PC-3 (cell line): ENCODE measurements at regions not wholly inside any gene's neighbourhood (a gene's known extent, or its start where the extent isn't known, plus 50 kb on each side); places are given as distances from the start of the nearest gene placed in this dataset.

Experiments
- ATAC-seq: fragments of 200-7000 bp; cut with Tn5 transposase; 2 replicates; pipeline ENCODE4 v1.9.1; 2020; ENCODE audit warnings: mild to moderate bottlenecking, moderate library complexity
- BruUV-seq: library from RNA; stranded (reverse); fragments of 400-500 nt; replicated peaks from 2 replicates; lab custom pipeline; 2021; lab: Mats Ljungman, UMichigan
- CTCF ChIA-PET: fragments of 300-600 bp; sonication (Branson Sonifier 250); formaldehyde crosslinking; loops from one replicate; lab custom pipeline; 2022; ENCODE audit warnings: antibody characterized with exemption; lab: Charles Lee
- POLR2A ChIA-PET: fragments of 300-600 bp; sonication (Branson Sonifier 250); formaldehyde crosslinking; loops from one replicate; lab custom pipeline; 2022; ENCODE audit warnings: antibody characterized with exemption; ENCODE audit not compliant: unreplicated experiment; lab: Charles Lee
- DNase-seq: peaks from one replicate; pipeline ENCODE4 v3.0.0-alpha.2; 2015
- H2AFZ ChIP-seq: fragments of 300-600 bp; sonication (generic); 2 replicates; pipeline ENCODE4 v1.6.0; 2016; ENCODE audit warnings: antibody characterized with exemption, low read length
- H3F3A ChIP-seq: fragments of 300-600 bp; sonication (generic); one replicate; pipeline ENCODE4 v1.6.0; 2017; ENCODE audit warnings: antibody characterized with exemption, low read length, control low read depth, mild to moderate bottlenecking; ENCODE audit not compliant: unreplicated experiment
- H3K27ac ChIP-seq: fragments of 300-600 bp; sonication (generic); 2 replicates; pipeline ENCODE4 v1.5.1; 2016; ENCODE audit warnings: mild to moderate bottlenecking, low read length
- H3K27me3 ChIP-seq: fragments of 300-600 bp; sonication (generic); 2 replicates; pipeline ENCODE4 v1.6.1; 2016; ENCODE audit warnings: low read length, mixed read lengths
- H3K36me3 ChIP-seq: fragments of 300-600 bp; sonication (generic); 2 replicates; pipeline ENCODE4 v1.6.1; 2016; ENCODE audit warnings: low read depth, mixed run types, low read length, mixed read lengths
- H3K4me1 ChIP-seq: fragments of 300-600 bp; sonication (generic); 2 replicates; pipeline ENCODE4 v1.5.1; 2016; ENCODE audit warnings: low read length; ENCODE audit not compliant: insufficient read depth
- H3K4me2 ChIP-seq: fragments of 300-600 bp; sonication (generic); 2 replicates; pipeline ENCODE4 v1.6.0; 2016; ENCODE audit warnings: low read length
- H3K4me3 ChIP-seq: fragments of 300-600 bp; sonication (generic); 2 replicates; pipeline ENCODE4 v1.5.1; 2016; ENCODE audit warnings: mild to moderate bottlenecking, low read length, mixed read lengths
- H3K79me2 ChIP-seq: fragments of 300-600 bp; sonication (generic); 2 replicates; pipeline ENCODE4 v1.6.1; 2017; ENCODE audit warnings: low read length, mixed read lengths
- H3K9ac ChIP-seq: fragments of 300-600 bp; sonication (generic); 2 replicates; pipeline ENCODE4 v1.6.0; 2016; ENCODE audit warnings: mild to moderate bottlenecking, low read length
- H3K9me2 ChIP-seq: fragments of 300-600 bp; sonication (generic); replicated peaks from 2 replicates; pipeline ENCODE4 v1.6.1; 2016; ENCODE audit warnings: mixed run types, low read length, mixed read lengths
- H3K9me3 ChIP-seq: fragments of 300-600 bp; sonication (generic); 2 replicates; pipeline ENCODE4 v1.6.1; 2016; ENCODE audit warnings: low read length, mixed read lengths
- H4K20me1 ChIP-seq: fragments of 300-600 bp; sonication (generic); 2 replicates; pipeline ENCODE4 v1.6.1; 2016; ENCODE audit warnings: low read length, mixed read lengths
- CTCF ChIP-seq: fragments of 300-600 bp; sonication (generic); conservative IDR thresholded peaks from 2 replicates; pipeline ENCODE4 v1.5.1; 2017; ENCODE audit warnings: antibody characterized with exemption, low read depth, mild to moderate bottlenecking, low read length
- EZH2 ChIP-seq: fragments of 300-600 bp; sonication (generic); IDR thresholded peaks from one replicate; pipeline ENCODE4 v1.6.1; 2017; ENCODE audit warnings: antibody characterized with exemption, mild to moderate bottlenecking, low read length; ENCODE audit not compliant: unreplicated experiment
- EZH2phosphoT487 ChIP-seq: fragments of 300-600 bp; sonication (generic); IDR thresholded peaks from 2 replicates; pipeline ENCODE4 v1.6.1; 2018; ENCODE audit warnings: mild to moderate bottlenecking, antibody characterized with exemption, low read length, borderline replicate concordance
- intact Hi-C: fragments of 100-400 bp; cut with micrococcal nuclease; formaldehyde crosslinking; loops from 2 replicates; pipeline ENCODE4 v1.9.0; 2023

- H3K36me3 ChIP-seq = no peaks in the 10 kb centered on the region
- H3K9ac ChIP-seq = no peak overlapping the region
- ChIA-PET POLR2A (no interaction called here), CTCF (no interaction called here)
- H2AFZ ChIP-seq = no peak overlapping the region
- DNase-seq (no peak), ATAC-seq (no peak)
- intact Hi-C loops = no loop called here
- no peak overlapping the region for H3K4me2 ChIP-seq
- BruUV-seq = no TSS peak
- no peaks in the 10 kb centered on the region for H3F3A ChIP-seq
- no peaks in the 10 kb centered on the region for H3K27me3 ChIP-seq
- H3K27ac ChIP-seq = no peak overlapping the region
- H3K9me2 ChIP-seq = no peaks in the 10 kb centered on the region
- no peaks in the 10 kb centered on the region for H3K79me2 ChIP-seq
- no peaks in the 10 kb centered on the region for H3K9me3 ChIP-seq
- H3K4me3 ChIP-seq = no peak overlapping the region
- no peaks in the 10 kb centered on the region for H4K20me1 ChIP-seq
- H3K4me1 ChIP-seq = no peaks in the 10 kb centered on the region
- TF ChIP-seq EZH2phosphoT487 = no peak
- TF ChIP-seq CTCF = no peak
- no peak for TF ChIP-seq EZH2
Measured at GRCh38 chr5:124133406-124133805, 613.0 kb downstream of the ZNF608 start.

GRCh38 chr5:124132843-124133242 is 613.6 kb downstream of the ZNF608 start:
- no peaks in the 10 kb centered on the region for H3K79me2 ChIP-seq
- H4K20me1 ChIP-seq = no peaks in the 10 kb centered on the region
- no peak for ATAC-seq
- no peak overlapping the region for H3K4me2 ChIP-seq
- no peaks in the 10 kb centered on the region for H3K9me3 ChIP-seq
- no peak overlapping the region for H3K9ac ChIP-seq
- POLR2A ChIA-PET = no interaction called here
- H3F3A ChIP-seq = no peaks in the 10 kb centered on the region
- DNase-seq = no peak
- CTCF ChIA-PET = no interaction called here
- no peaks in the 10 kb centered on the region for H3K36me3 ChIP-seq
- no peaks in the 10 kb centered on the region for H3K4me1 ChIP-seq
- H3K4me3 ChIP-seq = no peak overlapping the region
- no peaks in the 10 kb centered on the region for H3K9me2 ChIP-seq
- TF ChIP-seq EZH2phosphoT487 = no peak
- no peak for TF ChIP-seq CTCF
- TF ChIP-seq EZH2 = no peak
- H2AFZ ChIP-seq = no peak overlapping the region
- no peaks in the 10 kb centered on the region for H3K27me3 ChIP-seq
- intact Hi-C loops = no loop called here
- H3K27ac ChIP-seq = no peak overlapping the region
- no TSS peak for BruUV-seq

DNA sequence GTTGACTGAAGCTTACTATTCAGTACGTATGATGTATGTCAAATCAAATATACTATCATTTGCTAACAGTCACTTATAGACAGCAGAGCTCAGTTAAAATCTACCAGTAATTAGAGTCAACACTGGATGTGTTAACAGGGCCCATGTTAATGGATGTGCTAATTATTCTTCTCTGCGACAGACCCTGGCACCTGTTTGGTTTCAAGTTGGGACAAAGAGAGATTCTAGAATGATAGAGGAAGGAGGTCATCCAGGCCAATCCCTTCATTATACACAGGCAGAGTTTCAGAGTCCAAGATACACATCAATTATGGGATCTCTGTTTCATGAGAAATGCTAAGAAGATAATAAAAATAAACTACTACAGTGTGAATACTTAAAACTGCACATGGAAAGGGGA is 615.0 kb downstream of the ZNF608 start:
- BruUV-seq = no TSS peak
- H3K4me2 ChIP-seq = no peak overlapping the region
- intact Hi-C loops = no loop called here
- H3K27me3 ChIP-seq = no peaks in the 10 kb centered on the region
- CTCF ChIA-PET = no interaction called here
- no peak overlapping the region for H3K27ac ChIP-seq
- no peak for ATAC-seq
- no peaks in the 10 kb centered on the region for H3F3A ChIP-seq
- H4K20me1 ChIP-seq = no peaks in the 10 kb centered on the region
- no peaks in the 10 kb centered on the region for H3K9me2 ChIP-seq
- TF ChIP-seq CTCF (no peak), EZH2phosphoT487 (no peak), EZH2 (no peak)
- H3K36me3 ChIP-seq = no peaks in the 10 kb centered on the region
- no peaks in the 10 kb centered on the region for H3K9me3 ChIP-seq
- no peak overlapping the region for H2AFZ ChIP-seq
- no peak overlapping the region for H3K9ac ChIP-seq
- POLR2A ChIA-PET = no interaction called here
- DNase-seq = no peak
- no peaks in the 10 kb centered on the region for H3K4me1 ChIP-seq
- H3K79me2 ChIP-seq = no peaks in the 10 kb centered on the region
- H3K4me3 ChIP-seq = no peak overlapping the region
